Hepatic stellate cell (primary cell): ENCODE measurements at regions not wholly inside any gene's neighbourhood (a gene's known extent, or its start where the extent isn't known, plus 50 kb on each side); places are given as distances from the start of the nearest gene placed in this dataset.
"Not testable (repeated sequence)": the region's sequence is repeated elsewhere in the genome, so short reads cannot be mapped to it uniquely, and the experiment has no call there.

Source experiments
- DNase-seq: peaks from one replicate; pipeline ENCODE4 v3.0.0; 2011; ENCODE audit warnings: low spot score

GRCh38 chr13:58376349-58376748 lies 744.8 kb downstream of the PCDH17 start:
- DNase-seq: no peak

DNA sequence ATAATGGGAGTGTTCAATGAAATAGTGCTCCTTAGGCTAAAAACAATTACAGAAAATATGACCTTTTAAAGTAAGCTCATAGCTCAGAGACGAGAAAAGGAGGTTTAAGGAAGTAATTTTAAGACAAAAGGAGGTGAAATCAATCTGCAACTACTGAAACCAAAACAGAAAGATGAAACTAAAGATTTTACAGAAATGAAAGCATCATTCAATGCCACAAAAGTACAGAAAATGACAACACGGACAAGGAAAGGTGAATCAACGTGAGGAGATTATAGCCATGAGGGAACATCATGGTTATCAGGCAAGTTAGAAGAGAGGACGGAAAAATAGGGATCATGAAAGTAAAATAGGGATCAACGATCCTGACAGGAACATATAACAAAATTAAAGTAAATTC lies 745.2 kb downstream of the PCDH17 start:
- no peak for DNase-seq

- no peak for DNase-seq
Observed at GRCh38 chr13:58379221-58379620, 747.7 kb downstream of the PCDH17 start.

DNA sequence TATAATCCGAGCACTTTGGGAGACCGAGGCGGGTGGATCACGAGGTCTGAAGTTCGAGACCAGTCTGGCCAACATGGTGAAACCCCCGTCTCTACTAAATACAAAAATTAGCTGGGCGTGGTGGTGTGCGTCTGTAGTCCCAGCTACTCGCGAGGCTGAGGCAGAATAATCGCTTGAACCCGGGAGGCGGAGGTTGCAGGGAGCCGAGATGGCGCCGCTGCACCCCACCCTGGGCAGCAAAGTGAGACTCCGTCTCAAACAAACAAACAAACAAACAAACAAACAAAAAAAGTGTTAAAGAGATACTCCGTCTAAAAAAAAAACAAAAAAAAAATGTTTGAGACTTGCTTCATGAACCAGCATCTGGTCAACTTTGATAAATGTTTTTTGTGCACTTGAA lies 753.8 kb downstream of the PCDH17 start:
- not testable (repeated sequence) for DNase-seq

DNA sequence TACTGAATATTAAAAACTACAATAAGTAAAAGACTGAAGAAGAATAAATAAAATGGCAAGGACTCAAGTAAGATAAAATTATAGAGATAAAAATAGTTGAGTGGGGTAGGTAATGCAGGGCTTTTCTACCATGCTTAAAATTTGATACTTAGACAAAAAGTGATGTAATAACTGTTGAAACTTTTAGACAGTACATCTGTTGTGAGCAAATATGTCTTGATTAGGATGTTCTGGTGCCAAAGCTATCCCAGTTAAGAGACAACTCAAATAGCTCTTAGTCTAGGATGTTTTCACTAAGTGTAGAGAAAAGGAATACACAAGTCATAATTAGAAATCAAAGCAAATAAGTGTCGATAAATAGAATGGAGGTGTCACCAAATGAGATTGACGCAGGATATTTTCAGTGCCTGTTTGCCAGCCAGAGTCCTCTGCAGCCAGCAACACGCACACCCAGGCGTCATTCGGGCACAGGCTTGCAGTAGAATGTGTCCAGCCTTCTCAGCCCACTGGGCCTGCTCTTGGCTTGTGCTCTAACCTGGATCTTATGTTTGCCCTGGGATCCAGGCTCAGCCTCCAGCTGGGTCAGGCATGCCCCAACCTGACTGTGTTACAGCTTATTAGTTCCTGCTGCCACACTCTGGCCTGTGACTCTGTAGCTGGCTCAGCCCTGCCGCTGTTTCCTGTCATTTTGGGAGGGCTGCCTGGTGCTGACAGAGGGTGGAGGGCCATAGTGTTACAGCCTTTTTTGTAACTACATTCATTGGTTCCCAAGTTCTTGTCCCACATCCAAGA lies 766.2 kb downstream of the PCDH17 start:
- no peak for DNase-seq

GRCh38 chr13:58399263-58399662 lies 767.7 kb downstream of the PCDH17 start:
- DNase-seq: no peak

- no peak for DNase-seq
Observed at GRCh38 chr13:58406545-58406944, 775.0 kb downstream of the PCDH17 start.

DNA sequence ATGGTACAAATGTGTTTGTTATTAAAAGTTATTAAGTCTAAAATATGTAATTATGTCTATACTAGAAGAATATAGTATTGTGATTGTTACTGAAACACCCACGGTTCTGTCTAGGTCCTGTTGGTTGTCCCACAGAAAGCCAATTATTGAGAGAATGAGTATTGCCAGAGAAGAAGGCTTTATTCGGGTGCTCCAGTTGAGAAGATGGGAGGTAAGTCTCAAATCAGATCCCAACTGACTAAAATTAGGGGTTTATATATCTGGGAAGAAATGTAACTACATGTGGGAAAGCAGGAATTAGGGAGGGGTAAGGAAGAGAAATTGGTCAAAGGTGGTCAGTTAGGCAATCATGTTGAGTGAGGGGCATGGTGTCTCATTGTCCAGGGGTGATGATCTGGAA lies 798.4 kb downstream of the PCDH17 start:
- no peak for DNase-seq

GRCh38 chr13:58434943-58435342 lies 803.4 kb downstream of the PCDH17 start:
- DNase-seq: no peak

DNA sequence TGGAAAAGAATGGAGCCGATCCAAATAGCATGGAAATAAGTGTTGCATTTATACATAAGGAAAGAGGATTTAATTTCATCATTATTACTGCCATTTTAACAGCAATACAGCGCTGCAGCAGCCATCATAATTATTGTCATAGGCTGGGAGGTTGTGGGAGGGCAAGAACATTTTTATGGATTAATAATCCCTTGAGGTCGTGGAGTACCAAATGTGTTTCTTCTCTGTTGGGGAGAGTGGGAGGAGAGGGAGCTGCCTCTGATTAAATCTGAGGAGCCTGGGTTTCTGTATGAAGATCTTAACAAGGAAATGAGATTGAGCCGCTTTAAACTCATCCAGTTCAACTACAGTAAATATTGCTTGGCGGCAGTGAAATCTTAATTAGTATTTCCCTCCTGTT lies 805.9 kb downstream of the PCDH17 start:
- no peak for DNase-seq

GRCh38 chr13:58446979-58447378 lies 815.4 kb downstream of the PCDH17 start:
- no peak for DNase-seq

DNA sequence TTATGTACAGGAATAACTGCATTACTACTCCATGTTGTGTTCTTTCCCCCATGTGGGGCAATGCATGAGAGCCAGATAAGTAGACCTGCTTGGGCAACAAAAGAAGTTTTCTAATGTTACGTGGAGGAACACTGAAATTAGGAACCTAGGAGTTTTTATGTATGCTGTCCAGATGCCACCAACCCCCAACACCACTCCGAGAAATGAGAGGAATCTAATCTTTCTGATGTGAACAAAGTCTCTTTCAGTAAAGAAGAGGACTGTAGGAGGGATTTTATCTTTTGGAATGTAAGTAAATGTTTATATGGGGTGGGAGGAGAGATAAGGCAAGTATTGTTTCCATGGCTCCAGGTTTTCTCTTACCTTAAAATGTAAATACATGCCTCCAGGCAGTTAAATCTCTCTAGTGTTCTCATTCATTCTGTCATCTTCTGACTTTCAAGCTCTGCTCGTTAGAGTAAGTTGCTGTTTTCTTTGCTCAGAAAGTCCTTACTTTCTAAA lies 820.6 kb downstream of the PCDH17 start:
- no peak for DNase-seq

- no peak for DNase-seq
Observed at GRCh38 chr13:58455094-58455493, 823.5 kb downstream of the PCDH17 start.

- no peak for DNase-seq
Observed at GRCh38 chr13:58461217-58461616, 829.7 kb downstream of the PCDH17 start.

GRCh38 chr13:58463841-58464240 lies 832.3 kb downstream of the PCDH17 start:
- no peak for DNase-seq

DNA sequence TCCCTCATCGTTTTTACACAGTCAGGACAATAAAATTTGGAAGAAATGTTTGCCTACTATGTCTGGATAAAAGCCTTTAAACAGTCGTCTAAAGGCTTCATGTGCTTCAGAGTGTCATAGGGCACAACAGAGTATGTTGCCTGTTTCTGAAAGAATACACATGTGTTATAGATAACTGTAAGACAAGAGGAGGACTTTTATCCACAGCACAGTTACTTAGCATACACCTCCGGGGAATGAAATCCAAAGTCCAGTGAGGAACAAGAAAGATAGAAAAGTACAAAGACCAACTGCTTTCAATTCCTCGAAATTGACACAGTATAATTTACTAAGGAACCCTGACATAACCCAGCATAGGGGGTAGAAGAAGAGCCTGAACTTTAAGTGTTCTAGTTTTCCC lies 835.6 kb downstream of the PCDH17 start:
- no peak for DNase-seq

DNA sequence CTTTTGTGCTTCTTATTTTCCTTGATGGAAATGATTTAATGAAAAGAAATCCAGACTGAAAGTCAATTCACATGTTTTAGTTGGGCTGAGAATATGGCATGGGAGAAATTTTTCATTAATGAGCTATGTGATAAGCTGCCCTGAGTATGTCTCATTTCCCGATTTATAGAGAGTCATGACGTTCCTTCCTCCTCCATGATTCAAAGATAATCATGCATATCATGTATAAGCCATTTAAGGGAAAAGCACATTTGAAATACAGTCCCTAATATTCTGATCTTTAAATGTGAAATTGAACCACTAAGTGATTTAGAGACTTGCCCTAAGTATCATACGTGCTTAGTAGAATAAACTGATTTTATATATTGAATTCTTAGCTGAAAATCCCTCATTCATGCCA lies 840.9 kb downstream of the PCDH17 start:
- DNase-seq: no peak

GRCh38 chr13:58474581-58474980 lies 843.0 kb downstream of the PCDH17 start:
- DNase-seq: no peak

DNA sequence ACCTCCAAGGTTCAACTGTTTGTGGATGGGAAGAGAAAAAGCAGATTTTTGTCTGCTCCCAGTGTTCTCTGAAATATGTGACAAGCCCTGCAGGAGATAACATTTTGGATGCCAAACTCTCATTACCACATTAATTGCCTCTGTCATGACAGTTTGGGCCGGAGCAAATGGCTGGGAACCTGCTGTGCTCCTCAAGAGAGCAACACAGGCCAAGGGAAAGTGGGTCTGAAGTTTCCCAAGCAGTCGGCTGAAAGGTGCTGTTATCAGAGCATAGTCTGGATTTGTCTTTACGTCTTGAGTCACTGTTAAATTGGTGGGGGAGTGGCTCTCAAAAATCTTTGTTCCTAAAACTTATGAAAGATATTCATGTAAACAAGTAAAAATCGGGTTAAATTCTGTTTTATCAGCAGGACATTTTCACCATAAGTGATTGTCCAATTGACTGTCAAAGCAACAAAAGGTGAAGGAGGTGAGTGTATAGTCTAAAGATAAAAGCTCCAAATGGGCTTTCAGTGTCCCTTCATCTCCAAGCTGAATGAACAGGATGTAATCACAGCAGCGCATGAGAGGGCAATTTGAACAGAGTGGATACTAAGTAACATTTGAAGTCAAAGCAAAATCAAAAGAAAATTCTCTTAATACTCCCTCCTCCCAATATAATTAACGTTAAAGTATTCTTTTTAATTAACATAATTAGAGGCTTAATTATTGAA lies 844.8 kb downstream of the PCDH17 start:
- no peak for DNase-seq

DNA sequence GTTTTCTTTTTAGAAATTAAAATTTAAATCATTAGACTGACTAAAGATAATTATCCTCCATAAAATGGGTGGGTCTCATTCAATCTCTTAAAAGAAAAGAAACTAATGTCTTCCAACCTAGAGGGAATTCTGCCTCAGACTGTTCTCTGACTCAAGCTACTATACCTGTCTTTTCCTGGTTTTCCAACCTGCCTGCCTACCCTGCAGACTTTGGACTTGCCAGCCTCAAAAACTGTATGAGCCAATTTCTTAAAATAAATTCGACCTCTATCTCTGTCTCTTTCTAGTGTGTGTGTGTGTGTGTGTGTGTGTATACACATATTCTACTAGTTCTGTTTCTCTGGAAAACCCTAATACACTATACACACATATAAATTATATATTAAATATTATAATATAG lies 847.3 kb downstream of the PCDH17 start:
- no peak for DNase-seq

GRCh38 chr13:58480061-58480460 lies 848.5 kb downstream of the PCDH17 start:
- no peak for DNase-seq

GRCh38 chr13:58488251-58488650 lies 856.7 kb downstream of the PCDH17 start:
- no peak for DNase-seq

GRCh38 chr13:58495668-58496067 lies 864.1 kb downstream of the PCDH17 start:
- no peak for DNase-seq

DNA sequence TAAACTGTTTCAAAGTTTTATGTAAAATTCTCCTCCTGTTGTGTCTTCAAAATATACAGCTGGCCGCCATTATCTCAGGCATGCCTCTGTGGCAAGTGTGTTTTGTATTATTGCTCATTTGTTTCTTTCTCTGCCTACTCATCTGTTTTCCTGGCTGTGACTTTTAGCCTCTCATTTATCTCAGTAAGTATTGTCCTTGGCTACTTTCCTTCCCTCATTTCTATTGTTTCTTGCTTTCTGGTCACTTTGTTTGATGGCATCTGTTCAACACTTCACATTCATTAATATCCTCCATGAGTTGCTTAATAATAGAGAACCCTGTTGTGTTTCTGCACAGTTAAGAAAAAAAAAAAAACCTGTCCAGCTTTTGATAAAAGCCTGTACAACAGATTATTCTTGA lies 869.4 kb downstream of the PCDH17 start:
- DNase-seq: no peak
